ENCODE measurements at regions not wholly inside any gene's neighbourhood (a gene's known extent, or its start where the extent isn't known, plus 50 kb on each side); places are given as distances from the start of the nearest gene placed in this dataset.

DNA sequence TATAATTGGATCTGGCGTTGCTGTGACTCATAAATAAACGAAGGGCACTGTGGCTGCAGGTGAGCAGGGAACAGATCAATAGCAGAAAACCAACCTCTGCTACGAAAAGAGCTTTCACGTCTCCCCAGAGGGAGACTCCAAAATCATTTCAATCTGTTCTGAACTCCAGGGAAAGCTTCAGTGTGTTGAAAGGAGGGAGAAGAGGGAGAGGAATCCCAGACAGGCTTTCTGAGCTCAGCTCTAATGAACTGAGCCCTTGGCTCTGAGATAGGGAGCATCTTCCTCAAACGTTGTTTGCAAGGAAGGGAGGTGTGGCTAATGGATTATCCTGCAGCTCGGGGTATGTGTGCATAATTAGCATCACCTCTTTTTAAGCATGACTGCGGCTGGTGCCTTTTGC is 288.0 kb upstream of the IRX4 start:
- no peak for DNase-seq (ENCODE audit: low read depth in 2 of 2)

DNA sequence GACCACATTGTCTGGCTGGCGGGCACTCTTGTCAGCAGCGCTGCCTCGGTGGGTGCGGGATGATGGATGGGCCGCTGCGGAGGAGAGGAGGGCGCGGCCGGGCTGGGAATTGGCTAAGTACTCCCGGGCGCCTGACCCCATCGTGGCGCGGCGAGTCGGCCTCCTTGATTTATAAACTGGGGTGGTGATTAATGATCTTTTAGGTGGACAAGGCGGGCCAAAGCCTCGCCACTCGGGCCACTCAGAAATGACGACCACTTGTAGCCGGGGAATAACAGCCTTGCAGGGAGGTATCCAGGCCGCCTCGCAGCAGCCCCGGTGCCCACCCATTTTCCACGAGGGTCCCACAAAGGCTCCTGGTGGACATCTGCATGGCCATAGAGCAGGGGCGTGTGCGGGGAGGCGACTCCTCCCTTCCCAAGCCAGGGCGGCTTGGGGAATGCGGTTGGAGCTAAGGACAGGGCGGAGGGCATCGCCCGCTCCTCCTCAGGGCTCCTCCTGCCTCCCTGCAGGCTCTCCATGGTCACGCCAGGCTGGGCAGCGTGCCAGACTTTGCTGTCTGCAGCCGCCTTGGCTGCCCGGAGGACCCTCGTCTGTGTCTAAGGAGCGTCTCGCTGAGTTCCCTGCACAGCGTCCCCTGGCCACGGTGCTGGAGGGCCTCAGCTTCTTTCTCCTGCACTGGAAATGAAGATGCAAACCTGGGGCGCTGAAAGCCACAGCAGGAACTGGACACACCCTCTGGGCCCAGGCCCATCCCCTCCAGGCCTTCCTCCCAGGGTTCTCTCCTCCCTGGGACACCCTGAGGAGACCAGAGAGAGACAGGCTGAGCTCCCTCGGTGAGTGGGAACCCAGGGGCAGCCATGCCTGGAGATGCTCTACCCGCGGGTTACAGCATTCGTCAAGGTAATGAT is 287.4 kb upstream of the IRX4 start:
- DNase-seq (ENCODE audit: low read depth in 2 of 2): no peak

DNA sequence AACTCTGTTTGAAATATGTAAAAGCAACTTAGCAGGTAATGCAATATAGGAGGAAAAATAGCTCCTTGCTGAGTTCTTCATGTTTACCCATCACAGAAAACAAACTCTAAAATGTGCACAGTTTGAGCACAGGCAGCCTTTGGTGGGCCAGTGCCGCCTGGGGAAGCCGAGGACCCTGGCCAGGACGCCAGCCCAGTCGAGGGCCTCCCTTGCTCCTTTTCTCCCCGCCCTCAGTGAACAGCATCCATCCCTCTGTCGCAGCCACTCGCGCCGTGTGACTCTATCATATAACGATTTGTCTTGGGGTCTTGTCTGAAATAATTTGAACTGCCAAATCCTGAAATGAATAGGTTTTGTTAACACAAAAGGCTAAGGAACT is 286.7 kb upstream of the IRX4 start:
- DNase-seq (ENCODE audit: low read depth in 2 of 2): no peak

DNA sequence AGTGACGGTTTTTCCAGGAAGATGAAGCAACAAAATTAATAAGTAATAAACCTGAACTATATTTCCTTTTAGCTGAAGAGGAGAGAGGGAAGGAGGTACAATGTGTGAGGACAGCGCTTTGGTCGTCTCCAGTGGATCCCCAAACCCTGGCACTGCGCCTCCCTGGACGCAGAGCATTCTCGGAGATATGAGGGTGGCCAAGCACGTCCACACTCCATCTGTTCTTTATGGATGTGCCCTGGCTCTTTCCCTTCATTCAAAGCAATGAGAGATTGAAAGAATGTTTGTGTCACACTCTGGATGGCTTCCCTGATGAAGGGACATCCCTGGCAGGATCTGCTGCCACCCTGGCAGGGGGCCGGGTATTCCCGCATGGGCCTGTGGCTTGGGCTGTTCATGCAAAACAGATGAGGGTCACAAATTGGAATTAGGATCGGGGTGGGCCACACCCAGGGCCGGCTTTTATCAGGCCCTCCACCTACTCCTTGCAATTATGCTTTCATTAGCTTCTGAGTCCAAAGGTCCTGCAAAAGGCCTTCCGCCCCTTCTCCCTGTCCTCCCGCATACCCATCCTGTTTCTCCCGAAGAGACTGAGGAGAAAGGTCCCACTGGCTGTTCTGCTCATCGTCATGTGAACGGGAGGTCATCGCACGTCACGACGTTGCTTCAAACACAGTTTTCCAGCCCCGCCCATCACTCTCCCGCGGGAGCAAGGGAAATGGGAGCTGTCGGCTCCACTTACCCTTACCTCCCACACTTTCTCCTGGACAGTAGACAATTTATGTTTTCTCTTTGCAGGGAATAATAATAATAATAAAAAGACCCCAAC is 286.1 kb upstream of the IRX4 start:
- DNase-seq (ENCODE audit: low read depth in 2 of 2): no peak

DNA sequence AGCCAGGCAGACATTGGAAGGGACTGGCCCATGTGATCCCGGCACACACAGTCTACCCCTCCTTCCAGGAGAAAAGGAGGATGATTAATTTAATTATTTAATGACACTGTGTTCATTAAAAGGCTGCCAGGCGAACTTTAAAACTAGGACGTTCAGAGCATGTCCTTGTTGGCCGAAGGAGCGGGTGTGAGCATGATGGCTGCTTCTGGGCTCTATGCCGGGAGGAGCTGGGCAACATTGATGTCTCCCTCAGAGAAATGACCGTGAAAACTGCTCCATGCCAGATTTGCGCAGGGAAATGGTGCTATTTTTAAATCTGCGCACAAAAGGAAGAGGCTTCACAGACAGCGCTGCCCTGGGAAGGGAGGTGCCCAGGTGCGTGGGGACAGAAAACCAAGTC is 284.9 kb upstream of the IRX4 start:
- DNase-seq (ENCODE audit: low read depth in 2 of 2): no peak

DNA sequence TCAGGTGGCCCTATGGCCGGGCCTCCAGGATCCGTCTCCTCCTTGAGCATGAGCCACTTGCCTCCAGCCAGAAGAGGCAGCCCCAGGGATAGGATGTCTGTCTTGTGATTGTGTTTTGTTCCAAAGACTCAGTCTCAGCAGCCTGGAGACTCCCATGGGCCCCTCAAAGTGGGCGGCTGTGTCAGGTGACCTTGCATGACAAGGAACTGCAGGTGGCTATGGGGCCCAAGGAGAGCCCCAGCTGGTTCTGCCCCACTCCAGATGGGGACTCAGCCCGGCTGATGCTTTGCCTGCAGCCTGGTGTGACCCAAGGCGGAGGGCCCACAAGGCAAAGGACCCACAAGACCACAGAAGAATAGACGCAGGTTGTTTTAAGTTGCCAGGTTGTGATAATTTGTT is 284.3 kb upstream of the IRX4 start:
- DNase-seq (ENCODE audit: low read depth in 2 of 2): no peak

DNA sequence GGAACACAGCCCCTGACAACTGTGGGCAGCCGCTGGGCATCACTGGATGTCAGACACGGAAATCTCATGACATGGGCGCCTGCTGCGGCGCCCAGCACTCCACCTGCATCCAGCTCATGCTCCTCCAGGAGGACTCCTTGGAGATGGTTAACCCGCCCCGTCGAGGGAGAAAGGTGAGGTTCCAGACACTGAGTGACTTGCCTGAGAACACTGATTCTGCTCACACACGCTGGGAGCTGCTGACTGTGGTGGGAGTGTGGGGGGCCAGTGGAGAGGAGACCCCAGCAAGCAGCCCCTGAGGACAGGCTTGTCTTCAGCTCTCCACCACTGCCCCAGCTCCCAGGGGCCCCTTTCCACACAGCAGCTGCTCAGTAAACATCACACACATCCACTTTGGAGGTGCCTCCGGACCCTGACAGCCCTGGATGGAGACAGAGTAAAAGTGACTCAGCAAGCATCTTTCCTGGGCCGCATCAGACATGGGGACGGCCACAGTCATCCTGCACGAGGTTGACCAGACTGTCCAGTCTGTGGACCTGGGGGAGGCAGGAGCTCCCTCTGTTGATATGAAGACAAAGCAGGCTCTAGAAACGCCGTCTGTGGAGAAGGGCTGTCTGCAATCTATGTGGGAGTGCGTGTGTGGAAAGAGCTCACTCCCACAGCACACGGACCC is 283.7 kb upstream of the IRX4 start:
- no peak for DNase-seq (ENCODE audit: low read depth in 2 of 2)

DNA sequence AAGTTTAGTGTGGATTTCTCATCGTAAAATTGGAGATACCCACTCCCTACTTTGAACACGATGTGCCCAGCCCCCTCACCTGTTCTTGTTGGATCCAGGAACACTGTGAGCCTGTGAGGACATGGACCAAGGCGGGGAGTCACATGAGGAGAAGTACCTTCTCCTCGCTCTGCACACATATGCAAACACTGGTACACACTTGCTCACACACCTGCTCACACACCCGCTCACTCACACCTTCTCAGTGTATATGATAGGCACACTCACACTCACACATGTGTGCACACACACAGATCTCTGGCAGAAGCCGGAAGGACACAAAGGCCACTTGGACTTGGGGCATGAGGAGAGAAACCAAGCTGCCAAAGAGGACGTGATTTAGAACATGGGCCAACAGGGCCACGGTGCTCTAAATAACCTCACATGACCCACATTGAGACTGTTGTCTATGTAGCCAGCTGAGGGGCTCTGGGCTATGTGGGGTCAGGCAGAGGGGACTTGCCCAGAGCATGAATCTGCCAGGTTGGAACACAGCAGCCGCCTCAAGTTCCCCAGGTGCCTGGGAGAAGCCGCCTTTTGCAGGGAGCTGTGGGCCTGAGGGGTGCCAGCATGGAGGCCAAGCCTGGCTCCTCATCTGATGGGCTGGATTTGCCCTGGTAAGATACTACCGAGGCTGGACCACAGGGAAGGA is 283.0 kb upstream of the IRX4 start:
- no peak for DNase-seq (ENCODE audit: low read depth in 2 of 2)

DNA sequence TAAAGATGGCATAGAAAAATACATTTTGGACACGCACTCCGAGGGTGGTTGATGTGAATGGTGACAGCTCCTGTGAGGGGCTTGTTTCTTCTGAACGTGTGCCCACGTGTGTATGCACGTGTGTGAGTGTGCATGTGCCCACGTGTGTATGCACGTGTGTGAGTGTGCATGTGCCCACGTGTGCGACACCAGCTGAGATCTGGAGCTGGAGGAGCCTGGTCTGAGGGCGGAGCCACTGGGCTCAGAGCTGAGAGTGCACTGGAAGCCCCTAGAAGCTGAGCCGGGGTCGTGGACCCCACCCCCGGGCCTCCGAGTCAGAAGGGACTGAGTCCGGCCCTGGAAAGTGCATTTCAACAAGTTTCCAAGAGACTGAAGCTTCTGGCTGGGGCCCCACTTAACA is 282.5 kb upstream of the IRX4 start:
- no peak for DNase-seq (ENCODE audit: low read depth in 2 of 2)

DNA sequence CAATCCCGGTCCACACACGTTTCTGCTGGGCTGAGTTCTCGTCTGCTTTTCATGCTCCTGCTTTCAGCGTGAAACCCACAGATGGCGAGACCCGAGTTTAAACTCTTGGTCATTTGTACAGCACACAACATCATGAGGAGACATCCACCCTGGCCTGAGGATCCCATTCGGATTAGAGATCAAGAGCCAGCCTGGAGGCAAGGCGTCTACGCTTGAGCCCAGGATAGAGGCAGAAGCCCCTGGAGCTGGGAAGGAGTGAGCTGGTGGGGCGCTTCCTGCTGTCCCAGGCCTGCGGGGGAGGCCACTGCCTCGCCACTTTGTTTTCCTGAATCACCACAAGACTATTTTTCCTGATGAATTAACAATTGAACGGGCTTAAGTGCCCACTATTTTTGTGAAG is 281.9 kb upstream of the IRX4 start:
- no peak for DNase-seq (ENCODE audit: low read depth in 2 of 2)

DNA sequence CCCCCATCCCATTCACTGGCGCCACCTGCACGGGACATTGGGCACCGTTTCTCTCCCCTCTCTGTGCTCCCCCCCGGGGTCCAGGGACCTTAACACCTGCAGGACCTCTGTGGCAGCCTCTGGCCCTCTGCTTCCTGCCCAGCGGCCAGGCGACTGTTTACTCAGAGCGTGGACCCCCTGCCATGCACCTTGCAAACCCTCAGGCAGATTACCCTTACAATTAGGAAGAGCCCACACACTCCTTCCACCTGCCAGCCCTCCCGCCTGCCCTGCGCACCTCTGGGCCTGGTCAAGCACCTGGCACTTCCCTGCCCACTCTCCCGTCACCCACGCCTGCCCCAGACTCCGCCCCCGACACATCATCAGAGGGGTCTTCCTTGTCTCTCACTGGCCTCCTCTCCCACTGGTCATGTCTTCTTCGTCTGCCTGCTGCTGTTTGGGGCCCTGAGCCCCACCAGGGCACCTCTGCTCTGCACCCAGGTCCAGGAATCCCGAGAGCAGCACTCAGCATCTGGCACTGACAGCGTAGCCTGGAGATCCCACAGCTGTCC is 281.3 kb upstream of the IRX4 start:
- no peak for DNase-seq (ENCODE audit: low read depth in 2 of 2)

DNA sequence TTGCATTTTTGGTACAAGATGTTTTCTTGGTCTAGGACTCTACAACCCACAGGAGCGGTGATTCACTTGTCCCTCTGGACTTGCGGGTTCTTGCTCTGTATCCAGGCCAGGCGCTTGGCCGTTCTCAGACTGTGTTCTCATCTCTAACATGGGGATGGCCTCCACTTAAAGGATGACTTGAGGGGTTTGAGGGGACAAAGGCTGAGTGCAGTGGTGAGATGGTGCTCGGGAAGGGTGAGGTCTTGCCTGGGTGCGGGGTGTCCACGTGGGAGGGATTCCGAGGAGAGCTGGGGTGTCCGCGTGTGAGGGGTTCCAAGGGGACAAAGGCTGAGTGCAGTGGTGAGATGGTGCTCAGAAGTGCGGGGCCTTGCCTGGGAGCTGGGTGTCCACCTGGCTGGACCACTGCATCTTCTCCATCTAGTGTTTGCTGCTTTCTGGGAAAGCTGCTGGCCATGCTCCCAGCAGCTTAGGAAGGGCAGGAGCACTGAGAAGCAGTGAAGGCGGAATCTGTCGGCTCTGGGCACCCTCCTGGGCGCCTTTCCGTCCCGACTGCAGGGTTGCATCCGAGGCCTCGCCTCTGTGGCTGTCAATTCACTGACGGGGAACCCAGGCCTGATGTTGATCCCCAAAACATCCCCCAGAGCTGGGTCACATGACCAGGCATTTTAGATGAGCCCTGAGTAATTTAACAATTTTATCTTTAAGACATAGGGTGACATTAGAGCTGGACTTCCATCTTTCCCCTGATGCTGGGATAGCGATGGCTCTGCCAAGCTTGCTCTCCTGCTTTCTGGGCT is 280.5 kb upstream of the IRX4 start:
- DNase-seq (ENCODE audit: low read depth in 2 of 2): no peak

DNA sequence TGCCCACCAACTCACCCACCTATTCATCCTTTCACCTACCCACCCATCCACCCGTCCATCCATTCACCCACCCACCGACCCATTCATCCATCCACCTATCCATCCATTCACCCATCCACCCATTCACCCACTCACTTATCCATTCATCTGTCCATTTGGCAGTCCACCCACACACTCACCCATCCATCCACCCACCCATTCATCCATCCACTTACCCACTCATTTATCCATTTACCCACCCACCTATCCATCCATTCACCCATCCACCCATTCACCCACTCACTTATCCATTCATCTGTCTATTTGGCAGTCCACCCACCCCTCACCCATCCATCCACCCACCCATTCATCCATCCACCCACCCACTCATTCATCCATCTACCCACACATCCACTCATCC is 278.1 kb upstream of the IRX4 start:
- DNase-seq (ENCODE audit: low read depth in 2 of 2): no peak

DNA sequence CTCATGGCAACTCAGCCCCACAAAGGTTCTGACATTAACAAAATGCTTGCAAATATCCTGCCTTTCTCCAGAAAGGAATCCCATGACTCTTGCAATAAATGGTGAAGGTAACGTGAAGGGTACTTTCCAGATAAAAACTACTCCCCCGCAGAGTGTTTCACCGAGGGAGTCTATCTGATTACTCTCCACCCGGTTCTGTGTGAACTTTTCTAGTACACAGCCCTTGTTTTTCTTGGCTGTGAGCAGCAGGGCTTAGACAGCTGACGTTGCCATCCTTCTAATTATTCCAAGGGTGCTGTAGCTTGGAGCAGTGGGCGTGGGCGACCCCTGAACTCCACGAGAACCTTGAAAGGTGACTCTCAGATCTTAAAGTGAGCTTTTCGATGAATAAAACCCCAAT is 276.0 kb upstream of the IRX4 start:
- no peak for DNase-seq (ENCODE audit: low read depth in 2 of 2)

DNA sequence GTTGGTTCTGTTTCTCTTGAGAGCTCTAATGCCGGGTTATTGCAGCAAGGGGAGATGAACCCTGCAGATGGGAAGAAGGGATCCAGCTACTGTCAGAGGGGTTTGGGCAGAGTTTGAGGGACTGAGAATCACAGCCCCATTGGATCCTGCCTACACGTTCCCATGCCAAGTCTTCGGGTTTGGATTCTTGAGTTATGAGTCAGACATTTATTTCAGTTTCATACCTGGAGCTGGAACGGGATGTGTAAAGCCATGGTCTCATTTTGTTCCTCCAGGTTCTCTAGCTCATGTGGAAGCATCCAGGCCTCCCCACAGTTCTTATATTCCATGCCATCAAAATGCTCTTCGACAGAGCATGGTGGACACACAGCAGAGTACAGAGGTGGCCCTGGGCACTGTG is 275.4 kb upstream of the IRX4 start:
- DNase-seq (ENCODE audit: low read depth in 2 of 2): no peak

DNA sequence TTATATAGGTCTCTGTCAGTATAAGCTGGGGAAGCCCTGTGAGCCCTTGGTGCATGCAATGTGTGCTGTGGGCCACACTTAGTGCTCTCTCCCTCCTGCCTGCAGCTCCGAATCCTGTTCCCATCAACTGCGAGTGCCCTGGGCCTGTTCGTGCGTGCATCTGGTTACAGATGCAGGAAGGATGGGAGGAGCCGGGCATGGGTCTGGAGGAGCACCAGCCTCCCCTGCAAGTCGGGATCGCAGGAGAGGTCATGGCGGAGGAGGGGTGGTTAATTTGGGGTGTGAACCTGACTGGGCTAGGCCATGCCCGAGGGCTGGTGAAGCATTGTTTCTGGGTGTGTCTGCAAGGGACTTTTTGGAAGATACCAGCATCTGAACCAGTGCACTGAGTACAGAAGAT is 274.6 kb upstream of the IRX4 start:
- no peak for DNase-seq (ENCODE audit: low read depth in 2 of 2)

DNA sequence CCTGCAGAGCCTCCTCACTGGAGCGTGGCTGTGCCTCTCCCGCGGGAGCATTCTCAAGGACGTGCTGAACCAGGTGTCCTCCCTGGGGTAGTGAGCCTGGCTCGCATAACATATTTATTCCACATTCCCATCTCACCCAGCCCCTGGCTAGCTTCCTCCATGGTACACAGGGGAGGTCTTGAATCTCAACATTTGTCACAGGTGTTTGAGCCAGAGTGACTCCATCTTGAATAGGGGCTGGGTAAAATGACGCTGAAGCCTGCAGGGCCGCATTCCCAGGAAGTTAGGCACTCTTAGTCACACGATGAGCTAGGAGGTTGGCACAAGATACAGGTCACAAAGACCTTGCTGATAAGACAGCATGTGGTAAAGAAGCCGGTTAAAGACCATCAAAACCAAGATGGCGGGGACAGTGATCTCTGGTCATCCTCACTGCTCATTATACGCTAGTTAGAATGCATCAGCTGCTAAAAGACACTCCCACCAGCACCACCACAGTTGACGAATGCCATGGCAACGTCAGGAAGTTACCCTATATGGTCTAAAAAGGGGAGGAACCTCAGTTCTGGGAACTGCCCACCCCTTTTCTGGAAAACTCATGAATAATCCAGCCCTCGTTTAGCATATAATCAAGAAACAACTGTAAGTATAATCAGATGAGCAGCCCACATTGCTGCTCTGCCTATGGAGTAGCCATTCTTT is 273.8 kb upstream of the IRX4 start:
- no peak for DNase-seq (ENCODE audit: low read depth in 2 of 2)

DNA sequence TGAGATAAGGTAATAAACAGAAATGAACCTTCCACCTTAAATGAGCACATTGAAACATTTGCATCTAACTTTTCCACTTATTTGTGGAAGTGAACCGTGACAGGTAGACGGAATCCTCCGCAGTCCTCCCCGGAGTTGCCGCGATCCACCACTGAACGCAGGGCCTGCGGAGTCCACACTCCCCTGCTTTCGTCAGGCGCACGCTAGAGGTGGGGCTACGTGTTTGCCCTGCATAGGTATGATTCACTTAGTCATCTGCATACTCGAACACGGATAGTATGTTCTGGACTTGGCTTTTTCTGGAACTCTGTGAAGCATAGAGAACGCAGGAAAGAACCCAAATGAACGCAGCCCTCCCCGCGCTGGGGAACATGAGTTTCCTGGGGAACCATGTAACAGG is 272.8 kb upstream of the IRX4 start:
- no peak for DNase-seq (ENCODE audit: low read depth in 2 of 2)

DNA sequence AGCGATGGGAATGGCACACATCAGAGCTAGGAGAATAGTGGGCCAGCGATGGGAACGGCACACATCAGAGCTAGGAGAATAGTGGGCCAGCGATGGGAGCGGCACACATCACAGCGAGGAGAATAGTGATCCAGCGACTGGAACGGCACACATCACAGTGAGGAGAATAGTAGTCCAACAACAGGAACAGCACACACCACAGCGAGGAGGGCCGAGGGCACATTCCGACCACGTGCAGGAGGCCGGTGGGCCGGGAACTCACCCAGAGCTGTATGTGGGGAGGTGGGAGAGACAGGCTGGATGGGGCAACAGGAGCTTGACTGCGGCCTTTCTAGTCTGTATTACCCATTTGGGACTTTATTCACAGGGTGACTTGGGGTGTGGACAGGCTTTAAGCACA is 271.1 kb upstream of the IRX4 start:
- no peak for DNase-seq (ENCODE audit: low read depth in 2 of 2)

DNA sequence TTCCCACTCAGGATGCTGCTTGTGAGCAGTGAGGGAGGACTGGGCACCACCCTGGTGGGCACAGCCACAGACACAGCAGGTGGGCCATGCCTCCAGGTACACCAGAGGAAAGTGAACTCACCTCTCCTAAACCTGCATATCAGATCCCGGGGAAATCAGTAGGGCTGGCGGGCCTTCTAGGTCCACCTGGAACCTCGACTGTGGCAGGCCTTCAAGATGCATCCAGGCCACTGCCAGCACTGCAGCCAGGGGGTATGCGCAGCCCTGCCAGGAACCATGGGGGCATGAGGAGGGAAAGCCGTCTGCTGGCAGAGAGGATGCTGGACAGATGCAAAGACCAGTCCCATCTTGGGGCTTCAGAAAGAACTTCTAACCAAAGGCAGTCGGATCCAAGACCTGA is 270.6 kb upstream of the IRX4 start:
- no peak for DNase-seq (ENCODE audit: low read depth in 2 of 2)

All from dermis microvascular lymphatic vessel endothelial cell (primary cell).